ENCODE measurements at regions not wholly inside any gene's neighbourhood (a gene's known extent, or its start where the extent isn't known, plus 50 kb on each side); places are given as distances from the start of the nearest gene placed in this dataset.
A peak's percentile ranks its signal among the peaks of the same experiment; 100 is the strongest.
"Not testable (repeated sequence)": the region's sequence is repeated elsewhere in the genome, so short reads cannot be mapped to it uniquely, and the experiment has no call there.

DNA sequence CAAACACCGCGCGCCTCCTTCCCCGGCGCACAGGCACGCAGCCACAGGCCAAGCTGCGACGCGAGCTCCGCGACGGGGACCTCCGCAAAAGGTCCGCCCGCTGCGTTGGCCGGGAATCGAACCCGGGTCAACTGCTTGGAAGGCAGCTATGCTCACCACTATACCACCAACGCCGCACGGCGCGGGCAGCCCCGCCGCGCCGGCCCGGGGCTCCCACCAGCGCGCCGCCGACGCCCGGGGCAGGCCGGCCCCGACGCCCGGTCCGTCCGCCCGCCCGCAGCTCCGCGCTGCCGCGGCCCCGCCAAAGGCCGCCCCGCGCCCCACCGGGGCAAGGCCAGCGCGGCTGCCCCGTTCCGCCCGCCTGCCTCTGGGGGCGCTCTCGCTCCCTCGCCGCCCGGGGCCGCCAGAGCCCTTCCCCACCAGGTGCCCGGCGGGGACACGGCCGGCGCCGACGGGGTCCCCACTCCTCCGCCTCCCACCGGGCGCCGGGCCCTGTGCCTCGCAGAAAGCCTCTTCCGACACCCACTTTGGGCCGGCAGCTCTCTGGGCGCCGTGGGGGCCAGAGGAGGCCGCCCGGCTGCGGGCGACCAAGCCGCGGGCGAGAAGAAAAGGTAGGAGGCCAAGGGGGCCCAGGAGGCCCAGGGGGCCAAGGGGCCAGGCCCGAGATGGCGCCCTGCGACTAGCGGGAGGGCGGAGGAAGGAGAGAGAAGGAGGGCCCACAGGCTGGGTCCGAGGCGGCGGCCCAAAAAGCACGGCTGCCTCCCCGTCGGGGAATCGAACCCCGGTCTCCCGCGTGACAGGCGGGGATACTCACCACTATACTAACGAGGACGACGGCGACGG is 50.2 kb upstream of the FCGR2A start:
- not testable (repeated sequence) for DNase-seq

DNA sequence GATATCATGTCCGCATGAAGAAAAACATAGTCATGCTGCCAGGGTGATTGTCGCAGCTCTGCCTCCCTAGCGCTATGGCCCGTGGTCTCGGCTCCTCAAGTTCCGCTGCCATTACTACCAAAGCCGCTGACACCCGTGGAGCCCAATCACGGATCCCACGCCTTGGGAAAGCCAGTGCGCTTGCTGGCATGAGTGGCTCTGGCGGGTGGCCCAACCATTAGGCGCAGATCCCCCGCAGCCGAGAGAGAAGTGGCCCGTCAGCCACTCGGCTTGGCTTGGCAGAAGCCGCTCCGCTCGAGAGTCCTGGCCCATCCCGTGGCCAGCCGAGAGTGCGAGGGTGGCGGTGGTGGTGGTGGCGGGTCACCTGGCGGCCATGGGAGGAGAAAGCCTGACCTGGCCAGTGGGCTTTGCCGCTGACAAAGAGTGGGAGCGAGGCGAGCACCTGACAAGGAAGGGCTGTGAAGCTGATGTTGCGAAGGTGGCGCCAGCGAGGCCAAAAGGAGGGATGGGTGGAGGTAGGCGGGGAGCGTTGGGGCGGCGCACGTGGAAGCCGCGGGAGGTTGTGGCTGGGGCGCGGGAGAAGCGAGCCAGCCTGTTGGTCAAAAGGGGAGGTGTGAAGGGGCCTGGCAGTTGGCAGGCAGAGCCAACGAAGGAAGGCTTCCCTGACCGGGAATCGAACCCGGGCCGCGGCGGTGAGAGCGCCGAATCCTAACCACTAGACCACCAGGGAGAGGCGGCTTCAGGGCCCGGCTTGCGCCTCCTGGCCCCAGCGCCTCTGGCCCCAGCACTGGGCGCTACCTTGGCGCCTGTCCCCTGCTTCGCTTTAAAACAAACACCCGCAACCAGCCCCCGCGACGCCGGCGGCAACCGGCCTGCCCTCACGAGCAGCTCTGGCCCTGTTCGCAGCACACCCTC is 51.0 kb upstream of the FCGR2A start:
- not testable (repeated sequence) for DNase-seq

- not testable (repeated sequence) for DNase-seq
These were observed 53.4 kb upstream of the FCGR2A start for GRCh38 chr1:161451698-161452348.

DNA sequence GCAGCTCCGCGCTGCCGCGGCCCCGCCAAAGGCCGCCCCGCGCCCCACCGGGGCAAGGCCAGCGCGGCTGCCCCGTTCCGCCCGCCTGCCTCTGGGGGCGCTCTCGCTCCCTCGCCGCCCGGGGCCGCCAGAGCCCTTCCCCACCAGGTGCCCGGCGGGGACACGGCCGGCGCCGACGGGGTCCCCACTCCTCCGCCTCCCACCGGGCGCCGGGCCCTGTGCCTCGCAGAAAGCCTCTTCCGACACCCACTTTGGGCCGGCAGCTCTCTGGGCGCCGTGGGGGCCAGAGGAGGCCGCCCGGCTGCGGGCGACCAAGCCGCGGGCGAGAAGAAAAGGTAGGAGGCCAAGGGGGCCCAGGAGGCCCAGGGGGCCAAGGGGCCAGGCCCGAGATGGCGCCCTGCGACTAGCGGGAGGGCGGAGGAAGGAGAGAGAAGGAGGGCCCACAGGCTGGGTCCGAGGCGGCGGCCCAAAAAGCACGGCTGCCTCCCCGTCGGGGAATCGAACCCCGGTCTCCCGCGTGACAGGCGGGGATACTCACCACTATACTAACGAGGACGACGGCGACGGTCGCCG is 57.4 kb upstream of the FCGR2A start:
- not testable (repeated sequence) for DNase-seq

- DNase-seq, result not testable (repeated sequence)
These were observed 58.1 kb upstream of the FCGR2A start for GRCh38 chr1:161447040-161447759.

DNA sequence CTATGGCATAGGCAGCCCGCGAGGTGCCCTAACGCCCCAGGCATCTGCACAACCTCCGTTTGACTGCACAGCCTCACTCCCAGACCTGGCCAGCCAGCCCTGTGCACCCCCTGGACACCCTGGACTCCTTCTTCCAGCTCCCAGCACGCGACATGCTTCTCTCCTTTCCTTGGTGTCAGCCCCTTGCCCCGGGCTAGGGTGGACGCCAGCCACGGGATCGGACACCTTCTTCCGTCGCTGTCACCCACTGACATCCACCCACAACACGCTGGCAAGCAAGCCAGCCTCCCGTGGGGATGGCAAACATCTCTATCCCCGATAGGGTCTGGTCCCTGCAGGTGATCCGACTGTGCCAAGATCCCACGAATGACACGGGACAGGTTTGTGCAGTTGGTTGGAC is 60.5 kb upstream of the FCGR2A start:
- DNase-seq, result not testable (repeated sequence)

DNA sequence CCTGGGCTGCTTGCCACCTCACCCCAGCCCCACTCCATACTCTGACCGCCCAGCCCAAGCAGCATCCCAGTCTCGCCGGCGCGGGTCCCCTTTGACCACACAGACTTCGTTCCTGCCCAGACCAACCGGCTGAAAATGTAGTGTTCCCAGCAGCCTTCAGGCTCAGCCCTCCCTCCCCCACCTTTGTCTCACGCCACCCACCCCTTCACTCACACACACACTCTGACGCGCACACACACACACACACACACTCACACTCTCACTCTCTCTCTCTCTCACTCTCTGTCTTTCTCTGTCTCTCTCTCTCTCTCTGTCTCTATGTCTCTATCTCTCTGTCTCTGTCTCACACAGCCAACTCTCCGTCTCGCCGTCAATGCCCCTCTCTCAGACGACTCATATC is 61.0 kb upstream of the FCGR2A start:
- not testable (repeated sequence) for DNase-seq

- DNase-seq, result peak; percentile 79
These were observed 64.9 kb upstream of the FCGR2A start for GRCh38 chr1:161440312-161440894.

DNA sequence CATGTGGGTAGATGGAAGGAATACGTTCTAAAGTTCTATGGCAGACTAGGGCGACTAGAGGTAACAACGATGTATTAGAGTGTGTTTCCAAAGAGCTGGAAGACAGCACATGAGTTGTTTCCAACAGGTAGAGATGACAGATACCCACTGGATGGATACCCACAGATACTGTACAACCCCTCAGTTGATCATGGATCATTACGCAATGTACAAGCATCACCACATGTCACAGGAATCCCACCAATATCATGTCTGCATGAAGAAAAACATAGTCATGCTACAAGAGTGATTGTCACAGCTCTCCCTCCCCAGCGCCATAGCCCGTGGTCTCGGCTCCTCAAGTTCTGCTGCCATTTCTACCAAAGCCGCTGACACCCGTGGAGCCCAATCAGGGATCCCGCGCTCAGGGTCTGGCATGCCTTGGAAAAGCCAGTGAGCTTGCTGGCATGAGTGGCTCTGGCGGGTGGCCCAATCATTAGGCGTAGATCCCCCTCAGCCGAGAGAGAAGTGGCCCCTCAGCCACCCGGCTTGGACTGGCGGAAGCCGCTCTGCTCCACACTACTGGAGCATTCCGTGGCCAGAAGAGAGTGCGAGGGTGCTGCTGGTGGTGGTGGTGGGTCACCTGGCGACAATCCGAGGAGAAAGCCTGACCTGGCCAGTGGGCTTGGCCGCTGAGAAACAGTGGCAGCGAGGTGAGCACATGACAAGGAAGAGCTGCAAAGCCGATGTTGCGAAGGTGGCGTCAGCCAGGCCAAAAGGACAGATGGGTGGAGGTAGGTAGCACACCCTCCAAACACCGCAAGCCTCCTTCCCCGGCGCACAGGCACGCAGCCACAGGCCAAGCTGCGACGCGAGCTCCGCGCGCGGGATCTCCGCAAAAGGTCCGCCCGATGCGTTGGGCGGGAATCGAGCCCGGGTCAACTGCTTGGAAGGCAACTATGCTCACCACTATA is 65.7 kb upstream of the FCGR2A start:
- DNase-seq, result no peak

- not testable (repeated sequence) for DNase-seq
These were observed 65.5 kb upstream of the CFAP126 start for GRCh38 chr1:161433191-161433590.

DNA sequence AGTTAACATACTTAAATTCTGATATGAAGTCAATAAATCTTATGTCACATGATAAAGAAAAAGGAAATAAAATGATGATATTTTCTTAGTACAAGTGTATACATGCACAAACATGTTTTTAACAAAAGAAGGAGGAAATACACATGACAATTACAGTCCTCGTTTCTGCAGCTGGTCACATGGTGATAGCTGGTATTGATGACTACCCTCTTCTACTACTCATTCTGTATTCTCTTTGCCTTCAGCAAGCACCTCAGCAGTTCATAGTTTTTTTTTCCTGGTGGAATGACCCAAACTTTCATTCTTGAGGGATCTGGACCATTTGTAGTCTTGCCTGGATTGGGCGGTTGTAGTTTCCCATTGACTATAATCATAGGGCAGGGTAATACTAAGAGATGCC is 64.4 kb upstream of the CFAP126 start:
- DNase-seq, result no peak

- peak; percentile 55 for DNase-seq
These were observed 60.2 kb upstream of the CFAP126 start for GRCh38 chr1:161427733-161428516.

DNA sequence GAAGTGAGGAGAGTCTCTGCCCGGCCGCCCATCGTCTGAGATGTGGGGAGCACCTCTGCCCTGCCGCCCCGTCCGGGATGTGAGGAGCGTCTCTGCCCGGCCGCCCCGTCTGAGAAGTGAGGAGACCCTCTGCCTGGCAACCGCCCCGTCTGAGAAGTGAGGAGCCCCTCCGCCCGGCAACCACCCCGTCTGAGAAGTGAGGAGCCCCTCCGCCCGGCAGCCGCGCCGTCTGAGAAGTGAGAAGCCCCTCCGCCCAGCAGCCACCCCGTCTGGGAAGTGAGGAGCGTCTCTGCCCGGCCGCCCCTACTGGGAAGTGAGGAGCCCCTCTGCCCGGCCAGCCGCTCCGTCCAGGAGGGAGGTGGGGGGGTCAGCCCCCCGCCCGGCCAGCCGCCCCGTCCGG is 55.2 kb upstream of the CFAP126 start:
- not testable (repeated sequence) for DNase-seq

GRCh38 chr1:161421456-161421855 is 53.8 kb upstream of the CFAP126 start:
- no peak for DNase-seq

GRCh38 chr1:161420763-161421455 is 53.2 kb upstream of the CFAP126 start:
- no peak for DNase-seq

DNA sequence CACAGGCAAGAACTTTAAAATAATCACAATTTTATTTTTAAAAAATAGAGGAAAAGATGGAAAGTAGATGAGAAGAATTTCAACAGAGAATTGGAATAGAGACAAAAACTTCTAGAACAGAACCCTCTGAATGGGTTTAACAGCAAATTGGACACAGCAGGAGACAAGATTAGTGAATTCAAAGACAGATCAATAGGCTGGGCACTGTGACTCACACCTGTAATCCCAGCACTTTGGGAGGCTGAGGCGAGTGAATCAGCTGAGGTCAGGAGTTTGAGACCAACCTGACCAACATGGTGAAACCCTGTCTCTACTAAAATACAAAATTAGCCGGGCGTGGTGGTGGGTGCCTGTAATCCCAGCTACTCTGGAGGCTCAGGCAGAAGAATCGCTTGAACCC is 49.9 kb upstream of the CFAP126 start:
- DNase-seq, result not testable (repeated sequence)
